ENCODE measurements at regions not wholly inside any gene's neighbourhood (a gene's known extent, or its start where the extent isn't known, plus 50 kb on each side); places are given as distances from the start of the nearest gene placed in this dataset.

- no peaks in the 10 kb centered on the region for H3K9me3 ChIP-seq
- peaks cover 0 to 15% of the 10 kb centered on the region in 2 donors for H3K4me1 ChIP-seq
- no peak for DNase-seq (ENCODE audit: low spot score)
- no peak overlapping the region for H3K4me3 ChIP-seq
- no peak for TF ChIP-seq CTCF (IDR thresholded peaks at IDR 0.05)
- no peaks in the 10 kb centered on the region for H3K27me3 ChIP-seq
- H3K36me3 ChIP-seq = no peaks in the 10 kb centered on the region
- no peak overlapping the region for H3K27ac ChIP-seq
Observed at GRCh38 chr1:219741011-219741970, 128.4 kb upstream of the ZC3H11B start.

GRCh38 chr1:219733511-219734174, 120.7 kb upstream of the ZC3H11B start:
- Histone ChIP-seq H3K27me3 (no peaks in the 10 kb centered on the region), H3K9me3 (no peaks in the 10 kb centered on the region), H3K4me3 (no peak overlapping the region), H3K27ac (no peak overlapping the region), H3K4me1 (no peaks in the 10 kb centered on the region), H3K36me3 (no peaks in the 10 kb centered on the region)
- no peak for DNase-seq (ENCODE audit: low spot score)
- TF ChIP-seq CTCF (IDR thresholded peaks at IDR 0.05) = no peak

- no peak for DNase-seq (ENCODE audit: low spot score)
- no peak overlapping the region for H3K4me3 ChIP-seq
- TF ChIP-seq CTCF (IDR thresholded peaks at IDR 0.05) = no peak
- no peaks in the 10 kb centered on the region for H3K9me3 ChIP-seq
- no peak overlapping the region for H3K27ac ChIP-seq
- H3K36me3 ChIP-seq = no peaks in the 10 kb centered on the region
- no peaks in the 10 kb centered on the region for H3K4me1 ChIP-seq
- no peaks in the 10 kb centered on the region for H3K27me3 ChIP-seq
Observed at GRCh38 chr1:219732814-219733491, 120.0 kb upstream of the ZC3H11B start.

- Histone ChIP-seq H3K4me1 (no peaks in the 10 kb centered on the region), H3K36me3 (no peaks in the 10 kb centered on the region), H3K27me3 (no peaks in the 10 kb centered on the region), H3K4me3 (no peak overlapping the region), H3K9me3 (peaks cover 0 to 5% of the 10 kb centered on the region in 2 donors), H3K27ac (no peak overlapping the region)
- no peak for TF ChIP-seq CTCF (IDR thresholded peaks at IDR 0.05)
- DNase-seq (ENCODE audit: low spot score) = no peak
Observed at GRCh38 chr1:219731771-219732170, 118.9 kb upstream of the ZC3H11B start.

- H3K9me3 ChIP-seq = peaks cover 0 to 24% of the 10 kb centered on the region in 2 donors
- H3K27ac ChIP-seq = no peak overlapping the region
- no peaks in the 10 kb centered on the region for H3K36me3 ChIP-seq
- no peak overlapping the region for H3K4me3 ChIP-seq
- TF ChIP-seq CTCF (IDR thresholded peaks at IDR 0.05) = no peak
- no peaks in the 10 kb centered on the region for H3K4me1 ChIP-seq
- no peak for DNase-seq (ENCODE audit: low spot score)
- no peaks in the 10 kb centered on the region for H3K27me3 ChIP-seq
Observed at GRCh38 chr1:219726480-219727272, 113.8 kb upstream of the ZC3H11B start.
